Cardiac fibroblast (primary cell): ENCODE measurements at regions not wholly inside any gene's neighbourhood (a gene's known extent, or its start where the extent isn't known, plus 50 kb on each side); places are given as distances from the start of the nearest gene placed in this dataset.

Source experiments
- DNase-seq, 2 donors: peaks; one replicate each; pipeline versions ENCODE4 v3.0.0 to v3.0.0-alpha.2; 2010; ENCODE audit warnings: low read depth in 2 of 2
- H3K4me3 ChIP-seq, 2 donors: replicated peaks in 1 of 2; 1 replicate in 1 of 2; 2 replicates in 1 of 2; pipeline ENCODE4 v1.5.1; 2011; ENCODE audit warnings: low read depth in 2 of 2, low read length in 2 of 2, mild to moderate bottlenecking in 2 of 2, moderate library complexity in 1 of 2
- CTCF ChIP-seq: IDR thresholded peaks from one replicate; pipeline ENCODE4 v1.5.1; 2011; ENCODE audit warnings: low read depth, mild to moderate bottlenecking, low read length, inconsistent platforms

GRCh38 chrX:10755439-10756334 lies 135.3 kb upstream of the MID1 start:
- TF ChIP-seq CTCF, result no peak
- H3K4me3 ChIP-seq, result no peak overlapping the region
- DNase-seq, result peak; percentile 74 to 78

GRCh38 chrX:10756441-10756840 lies 136.1 kb upstream of the MID1 start:
- no peak overlapping the region for H3K4me3 ChIP-seq
- peak; percentile 85 to 91 for DNase-seq
- no peak for TF ChIP-seq CTCF

GRCh38 chrX:10759141-10759799 lies 138.9 kb upstream of the MID1 start:
- DNase-seq, result peak in 1 of 2 donors; percentile 12
- TF ChIP-seq CTCF, result no peak
- no peak overlapping the region for H3K4me3 ChIP-seq

- DNase-seq, result no peak
- H3K4me3 ChIP-seq, result no peak overlapping the region
- TF ChIP-seq CTCF, result no peak
Observed at GRCh38 chrX:10761447-10761846, 141.1 kb upstream of the MID1 start.

GRCh38 chrX:10769195-10769594 lies 148.8 kb upstream of the MID1 start:
- H3K4me3 ChIP-seq, result no peak overlapping the region
- TF ChIP-seq CTCF, result peak; percentile 47
- peak; percentile 51 to 58 for DNase-seq

GRCh38 chrX:10769696-10770619 lies 149.6 kb upstream of the MID1 start:
- peak; percentile 41 to 42 for DNase-seq
- peak overlapping the region in 1 of 2 donors; percentile 12 for H3K4me3 ChIP-seq
- TF ChIP-seq CTCF, result no peak
